Heart left ventricle (tissue), 13 donors: ENCODE measurements at regions not wholly inside any gene's neighbourhood (a gene's known extent, or its start where the extent isn't known, plus 50 kb on each side); places are given as distances from the start of the nearest gene placed in this dataset.

ENCODE experiments used
- POLR2A ChIP-seq, 2 donors: fragments of 450-650 bp; IDR thresholded peaks; one replicate each; pipeline ENCODE4 v1.6.1; 2017; ENCODE audit warnings: antibody characterized with exemption in 2 of 2, mild to moderate bottlenecking in 2 of 2, moderate library complexity in 2 of 2
- TF ChIP-seq, protein P1 (sequence below), 12 donors: fragments of 200-600 bp; sonication (generic) in 4 of 12; IDR thresholded peaks; one replicate each; pipeline versions ENCODE4 v1.5.0 to v1.8.0; 2018 to 2022; ENCODE audit warnings: antibody characterized with exemption in 12 of 12, mild to moderate bottlenecking in 5 of 12
- donor health status: ischemic (EF 13 %, LVEDD 7.1; RV severe dilation, severe dysfunction).
- donor health status: DM: no; HTN: yes; CAD: no.
- donor health status: DM: no; HTN: no; CAD: no.
- donor health status: ischemic (EF 25% LVEDD 6.9; RV normal size, moderate dysfunction).
- donor health status: ischemic (EF 25% LVEDD 5.7; RV mildly dilated, moderate dysfunction).
- donor health status: ischemic (EF 35%, LVEDD 5.7; RV mildly dilated, moderate dysfunction).
- donor health status: nonischemic (EF 11% LVEDD 7.7; RV severe dilation, severe dysfunction).
- donor health status: DM: yes; HTN: yes; CAD: no.
- donor health status: PGD.
- donor health status: ischemic (EF 29% LVEDD 5.4; RV normal size, mild dysfunction).
- donor health status: nonischemic (EF 23%, LVEDD 6.1; RV moderate dilation, normal function).

DNA sequence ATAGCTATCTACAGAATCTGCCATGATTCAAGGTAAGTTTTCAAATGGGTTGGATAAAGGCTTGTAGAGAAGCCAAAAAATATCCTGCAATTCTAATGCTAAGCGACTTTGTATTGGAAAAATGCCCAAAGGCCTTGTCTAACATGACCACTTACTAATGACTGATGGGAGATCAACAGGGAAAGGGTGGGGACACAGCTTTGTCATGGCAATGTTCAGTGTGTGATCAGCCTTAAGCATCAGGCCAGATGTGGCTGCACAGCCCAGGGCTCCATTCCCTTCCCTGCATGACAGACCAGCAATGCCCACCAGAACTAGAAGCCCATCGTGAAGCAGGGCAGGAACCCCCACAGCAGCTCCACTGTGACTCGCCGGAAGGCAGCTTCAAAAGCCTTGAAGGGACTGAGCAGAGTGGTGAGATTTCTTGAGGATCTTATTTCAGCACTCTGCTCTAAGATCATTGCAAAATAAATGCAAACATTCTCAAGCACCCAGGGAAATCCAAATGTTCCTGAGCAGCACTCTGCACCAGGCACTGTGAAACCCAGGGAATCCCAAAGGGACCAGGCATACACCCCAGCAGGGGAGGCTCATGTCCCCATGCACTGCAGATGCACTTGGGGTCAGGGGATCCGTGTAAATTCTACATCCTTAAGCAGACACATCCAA is 517.9 kb upstream of the SMIM21 start:
- TF ChIP-seq, protein P1, sequence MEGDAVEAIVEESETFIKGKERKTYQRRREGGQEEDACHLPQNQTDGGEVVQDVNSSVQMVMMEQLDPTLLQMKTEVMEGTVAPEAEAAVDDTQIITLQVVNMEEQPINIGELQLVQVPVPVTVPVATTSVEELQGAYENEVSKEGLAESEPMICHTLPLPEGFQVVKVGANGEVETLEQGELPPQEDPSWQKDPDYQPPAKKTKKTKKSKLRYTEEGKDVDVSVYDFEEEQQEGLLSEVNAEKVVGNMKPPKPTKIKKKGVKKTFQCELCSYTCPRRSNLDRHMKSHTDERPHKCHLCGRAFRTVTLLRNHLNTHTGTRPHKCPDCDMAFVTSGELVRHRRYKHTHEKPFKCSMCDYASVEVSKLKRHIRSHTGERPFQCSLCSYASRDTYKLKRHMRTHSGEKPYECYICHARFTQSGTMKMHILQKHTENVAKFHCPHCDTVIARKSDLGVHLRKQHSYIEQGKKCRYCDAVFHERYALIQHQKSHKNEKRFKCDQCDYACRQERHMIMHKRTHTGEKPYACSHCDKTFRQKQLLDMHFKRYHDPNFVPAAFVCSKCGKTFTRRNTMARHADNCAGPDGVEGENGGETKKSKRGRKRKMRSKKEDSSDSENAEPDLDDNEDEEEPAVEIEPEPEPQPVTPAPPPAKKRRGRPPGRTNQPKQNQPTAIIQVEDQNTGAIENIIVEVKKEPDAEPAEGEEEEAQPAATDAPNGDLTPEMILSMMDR (IDR thresholded peaks at IDR 0.05) = no peak
- no peak for TF ChIP-seq POLR2A (IDR thresholded peaks at IDR 0.05)
